HG02588 (cell line): ENCODE measurements at regions not wholly inside any gene's neighbourhood (a gene's known extent, or its start where the extent isn't known, plus 50 kb on each side); places are given as distances from the start of the nearest gene placed in this dataset.
"Not testable (repeated sequence)": the region's sequence is repeated elsewhere in the genome, so short reads cannot be mapped to it uniquely, and the experiment has no call there.

Experiments used
- ATAC-seq: cut with Tn5 transposase; IDR thresholded peaks from one replicate; pipeline ENCODE4 v1.9.1; 2021; ENCODE audit warnings: mild to moderate bottlenecking, moderate library complexity; ENCODE audit not compliant: unreplicated experiment

DNA sequence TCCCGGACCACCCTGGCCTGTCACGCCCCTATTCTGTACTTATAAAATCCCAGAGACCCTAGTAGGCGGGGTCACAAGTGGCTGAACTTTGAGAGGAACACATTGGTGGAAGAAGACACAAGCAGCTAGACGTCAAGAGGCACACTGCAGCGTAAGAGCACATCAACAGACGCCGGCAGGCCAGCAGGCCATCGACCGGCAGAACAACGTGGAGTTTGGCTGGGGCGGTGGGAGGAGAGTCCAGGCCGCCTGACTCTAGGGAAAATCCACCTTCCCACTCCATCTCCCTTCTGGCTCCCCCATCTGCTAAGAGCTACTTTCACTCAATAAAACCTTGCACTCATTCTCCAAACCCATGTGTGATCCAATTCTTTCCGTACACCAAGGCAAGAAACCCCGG is 601.8 kb upstream of the CDH2 start:
- no peak for ATAC-seq

DNA sequence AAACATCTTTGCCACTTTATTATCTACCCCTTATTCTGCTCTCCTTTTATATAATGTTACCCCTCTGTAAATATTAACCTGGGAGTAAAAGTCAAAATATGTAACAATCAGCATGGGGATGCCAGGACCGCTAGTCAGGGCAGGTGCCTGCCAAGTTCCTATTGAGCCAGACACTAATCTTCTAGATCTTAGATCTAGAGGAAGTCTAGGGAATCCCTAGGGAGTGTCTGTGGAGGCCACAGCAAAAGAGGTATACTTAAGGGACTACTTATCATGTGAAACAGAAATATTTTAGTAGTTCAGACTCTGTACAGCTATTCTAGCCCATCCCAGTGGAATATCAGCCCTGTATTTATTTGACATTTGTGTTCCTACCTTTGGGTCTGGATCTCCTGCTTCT is 600.8 kb upstream of the CDH2 start:
- no peak for ATAC-seq

DNA sequence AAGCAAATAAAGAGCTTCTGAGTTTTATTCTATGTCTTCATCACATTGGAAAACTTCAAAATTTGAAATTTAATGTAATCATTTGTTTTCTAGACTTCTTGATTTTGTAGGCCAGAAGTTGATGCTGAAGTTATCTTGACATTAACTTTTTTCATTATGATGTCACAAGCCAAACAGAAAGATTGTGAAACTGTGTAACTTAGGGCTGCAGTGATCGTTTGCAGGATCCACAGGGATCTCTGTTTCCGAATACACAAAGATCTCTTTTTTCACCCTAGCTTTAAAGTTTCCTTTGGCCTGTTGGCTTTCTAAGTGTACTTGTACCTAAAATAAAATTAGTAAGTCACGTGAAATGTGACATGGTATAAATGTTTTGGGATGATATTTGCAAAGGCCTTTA is 594.9 kb upstream of the CDH2 start:
- ATAC-seq = no peak

DNA sequence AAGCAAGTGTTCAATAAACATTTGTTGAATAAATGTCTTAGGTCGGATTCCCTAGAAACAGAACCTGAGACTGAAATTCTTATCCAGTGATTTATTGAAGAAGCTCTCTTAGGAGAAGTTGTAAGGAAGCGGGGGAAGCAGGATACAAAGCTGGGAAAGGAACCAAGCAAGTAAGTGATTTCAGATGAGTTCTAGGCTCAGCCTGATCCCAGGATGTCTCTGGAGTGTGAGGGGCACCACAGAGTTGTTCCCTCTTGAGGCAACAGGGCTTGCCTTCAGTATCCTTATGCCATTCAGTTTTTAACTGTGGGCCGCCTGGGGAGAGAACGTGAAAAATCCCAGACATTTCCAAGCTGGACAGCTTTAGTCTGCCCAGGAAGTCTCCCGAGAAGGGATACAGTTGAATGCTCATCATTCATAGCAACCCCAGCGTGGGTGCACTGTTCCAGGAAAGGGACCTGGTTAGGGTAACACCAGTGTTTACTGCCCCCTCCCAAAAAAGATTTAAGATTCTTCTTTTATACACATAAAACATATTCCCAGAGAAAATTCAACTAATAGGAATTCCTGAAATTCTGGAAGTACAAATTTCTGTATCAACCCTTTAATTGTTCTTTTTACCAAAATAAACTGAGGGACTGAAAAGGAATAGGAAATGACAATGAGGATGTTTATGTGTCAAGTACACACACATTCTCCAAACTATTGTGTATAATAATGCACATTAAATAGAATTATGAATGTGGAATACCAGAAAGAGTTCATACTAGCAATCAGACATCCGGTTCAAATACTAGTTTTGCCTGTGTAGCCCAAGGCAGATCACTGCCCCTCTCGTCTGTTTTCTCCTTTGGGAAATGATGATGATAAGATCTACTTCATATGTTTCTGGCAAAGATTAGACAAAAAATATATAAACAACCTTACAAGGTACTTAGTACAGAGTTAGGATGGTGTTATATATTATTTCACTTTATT is 592.1 kb upstream of the CDH2 start:
- no peak for ATAC-seq

DNA sequence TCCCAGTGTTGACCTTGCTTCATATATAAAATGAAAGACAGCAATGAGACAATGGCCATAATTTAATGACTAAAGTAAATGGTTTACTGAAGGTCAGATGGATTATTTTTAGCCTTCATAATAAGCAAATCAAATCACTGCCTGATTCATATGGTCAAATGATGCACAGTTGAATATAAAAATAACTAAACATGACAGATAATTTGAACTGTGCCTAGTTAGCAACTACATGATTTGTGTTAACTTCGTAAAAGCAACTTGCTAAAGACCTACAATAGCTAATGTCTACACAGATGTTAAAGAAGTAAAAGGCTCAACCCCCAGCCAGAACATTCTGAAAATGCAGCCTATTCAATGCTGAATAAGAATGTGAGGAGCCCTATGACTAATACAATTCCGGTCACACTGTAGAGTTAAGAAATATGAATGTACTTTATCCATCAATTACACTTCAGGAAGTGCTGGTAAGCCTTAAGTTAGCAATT is 590.8 kb upstream of the CDH2 start:
- no peak for ATAC-seq

DNA sequence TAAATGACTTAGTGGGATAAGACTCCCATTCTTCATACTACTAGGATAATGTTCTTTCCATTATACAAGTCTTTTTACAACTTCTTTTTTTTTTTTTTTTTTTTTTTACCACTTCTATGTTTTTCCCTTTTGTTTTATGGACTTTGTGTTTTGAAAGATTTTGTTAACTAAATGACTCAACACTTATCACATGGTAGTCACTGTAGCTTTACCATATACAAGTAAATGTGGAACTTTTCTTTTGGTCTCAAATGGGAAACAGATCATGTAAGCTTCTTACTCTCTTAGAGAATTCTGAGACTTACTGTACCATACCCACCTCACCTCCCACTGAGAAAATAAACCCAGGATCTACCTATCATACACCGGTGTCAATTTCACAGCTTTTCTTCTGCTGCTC is 590.3 kb upstream of the CDH2 start:
- no peak for ATAC-seq

DNA sequence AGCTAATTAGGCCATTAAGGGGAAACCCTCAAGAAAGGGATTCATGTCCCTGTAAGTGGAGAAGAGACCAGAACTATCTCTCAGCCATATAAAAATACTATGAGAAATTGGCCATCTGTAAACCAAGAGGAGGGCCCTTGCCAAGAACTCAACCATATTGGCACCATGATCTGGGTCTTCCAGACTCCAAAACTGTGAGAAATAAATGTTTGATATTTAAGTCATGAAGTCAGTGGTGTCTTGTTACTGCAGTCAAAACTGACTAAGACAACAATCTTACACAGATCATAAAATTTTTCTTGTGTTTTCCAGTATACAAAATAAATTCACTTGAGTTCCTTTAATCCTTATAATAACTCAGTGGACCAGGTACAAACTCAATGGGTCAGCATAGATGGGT is 589.8 kb upstream of the CDH2 start:
- no peak for ATAC-seq

DNA sequence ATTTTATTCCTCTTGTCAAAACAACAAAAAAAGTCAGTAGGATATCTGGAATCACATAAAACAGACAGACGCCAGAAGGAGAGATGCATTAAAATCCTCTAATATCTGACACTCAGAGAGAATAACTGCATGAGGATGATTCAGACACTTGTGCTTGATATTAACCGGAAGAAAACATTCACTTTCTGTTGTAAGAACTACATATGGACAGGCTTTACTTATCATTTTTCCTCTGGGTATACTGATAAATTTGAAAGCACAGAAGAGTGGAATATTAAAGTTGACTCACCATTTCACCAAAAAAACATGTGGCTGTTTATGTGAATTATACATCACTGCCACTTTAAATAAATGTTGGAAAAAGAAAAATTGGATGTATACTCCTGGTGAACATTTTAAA is 589.1 kb upstream of the CDH2 start:
- ATAC-seq = no peak

DNA sequence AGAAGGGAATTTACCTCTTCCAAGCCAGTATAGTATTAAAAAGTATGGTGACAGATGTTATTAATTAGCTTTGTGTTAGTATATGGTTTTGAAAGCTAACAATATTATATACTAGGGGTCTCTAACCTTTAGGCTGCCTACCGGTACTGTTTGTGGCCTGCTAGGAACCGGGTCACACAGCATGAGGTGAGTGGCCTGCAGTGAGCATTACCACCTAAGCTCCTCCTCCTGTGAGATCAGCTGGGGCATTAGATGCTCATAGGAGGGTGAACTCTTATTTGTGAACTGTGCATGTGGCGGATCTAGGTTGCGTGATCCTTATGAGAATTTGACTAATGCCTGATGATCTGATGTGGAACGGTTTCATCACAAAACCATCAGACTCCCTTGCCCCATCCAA is 583.4 kb upstream of the CDH2 start:
- no peak for ATAC-seq

DNA sequence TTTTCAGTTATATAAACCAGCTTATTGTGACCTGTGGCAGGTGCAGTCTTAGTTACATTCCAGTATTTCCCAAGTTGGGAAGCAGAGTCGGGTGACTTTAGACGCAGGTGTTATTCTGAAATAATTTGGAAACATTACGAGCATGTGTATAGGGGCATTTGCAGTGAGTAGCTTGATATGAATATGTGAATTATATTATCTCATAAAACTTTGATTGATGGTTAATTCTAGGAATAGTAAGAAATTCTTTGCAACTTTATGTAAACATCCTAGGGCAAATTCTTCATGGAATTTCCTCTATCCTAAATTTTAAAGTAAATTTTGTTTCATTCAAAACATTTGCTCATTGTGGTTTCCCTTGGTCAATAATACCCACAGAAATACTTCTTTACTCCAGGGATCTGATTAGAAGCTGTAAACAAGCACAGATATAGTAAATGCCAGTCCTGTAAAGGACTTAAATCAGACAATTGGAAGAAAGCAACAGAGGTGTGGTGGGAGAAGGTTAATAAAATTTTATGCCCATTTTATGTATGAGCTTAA is 580.6 kb upstream of the CDH2 start:
- no peak for ATAC-seq

DNA sequence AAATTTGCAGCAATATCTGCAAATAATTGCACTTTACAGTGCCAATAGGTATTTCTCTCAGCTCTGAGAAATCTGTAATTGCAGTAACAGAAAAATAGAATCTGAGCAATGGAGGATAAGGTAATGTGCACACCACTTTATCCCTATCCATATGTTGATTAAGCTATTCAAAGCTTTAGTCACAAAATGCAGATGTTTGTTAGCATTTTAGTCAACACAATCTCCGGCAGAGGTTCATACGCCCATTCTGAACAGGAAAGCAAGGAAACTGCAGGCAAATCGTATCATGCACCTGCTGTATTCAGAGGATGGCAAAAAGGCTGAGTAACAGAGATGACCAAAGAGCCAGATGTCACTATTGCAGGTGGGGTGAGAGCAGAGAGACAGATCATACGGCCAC is 566.2 kb upstream of the CDH2 start:
- ATAC-seq = no peak

DNA sequence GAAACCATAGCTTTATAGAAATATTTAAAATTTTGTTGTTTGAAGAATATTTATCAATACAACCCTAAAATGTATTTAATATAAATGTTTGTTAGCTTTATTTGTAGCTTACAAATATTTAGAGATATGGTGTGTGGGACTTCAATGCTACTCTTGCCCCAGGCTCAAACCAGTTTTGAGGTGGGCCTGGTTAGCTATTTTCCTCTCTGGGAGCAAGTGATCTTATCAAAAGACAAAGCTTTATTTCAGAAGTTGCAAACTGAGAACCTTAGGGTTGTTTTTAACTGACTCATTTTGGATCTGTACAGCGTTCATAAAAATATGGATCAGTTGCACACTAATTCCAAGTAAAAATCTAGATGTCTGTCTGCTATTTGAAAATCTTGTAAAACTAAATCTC is 563.6 kb upstream of the CDH2 start:
- no peak for ATAC-seq

DNA sequence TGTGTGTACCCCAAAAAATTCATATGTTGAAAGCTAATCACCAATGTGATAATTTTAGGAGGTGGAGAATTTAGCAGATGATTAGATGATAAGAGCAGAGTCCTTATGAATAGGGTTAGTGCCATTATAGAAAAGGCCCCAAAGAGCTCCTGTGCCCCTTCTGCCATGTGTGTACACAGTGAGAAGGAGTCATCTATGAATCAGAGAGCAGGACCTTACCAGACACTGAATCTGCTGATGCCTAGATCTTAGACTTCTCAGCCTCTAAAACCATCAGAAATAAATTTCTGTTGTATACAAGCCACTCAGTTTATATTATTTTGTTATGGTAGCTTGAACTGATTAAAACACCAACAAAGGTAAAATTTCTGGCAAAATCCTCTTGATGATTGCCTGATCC is 560.0 kb upstream of the CDH2 start:
- no peak for ATAC-seq

DNA sequence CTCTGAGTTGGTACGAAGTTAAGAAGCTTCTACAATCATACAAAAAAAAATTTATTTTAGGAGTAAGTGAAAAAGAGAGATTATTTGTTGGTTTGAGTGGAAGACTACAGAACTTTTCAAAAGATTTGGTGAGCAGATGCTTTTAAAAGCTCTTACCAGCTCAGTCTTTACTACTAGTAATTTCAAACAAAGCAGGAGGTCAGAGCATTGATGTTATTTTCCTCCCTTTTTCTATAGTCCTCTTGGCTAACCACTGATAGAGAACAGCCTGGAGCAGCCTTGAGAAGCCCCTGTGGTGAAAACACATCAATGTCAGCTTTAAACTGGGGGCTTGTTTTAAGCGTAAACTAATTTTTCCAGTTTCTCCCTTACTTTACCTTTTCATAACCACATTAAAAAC is 559.3 kb upstream of the CDH2 start:
- no peak for ATAC-seq

DNA sequence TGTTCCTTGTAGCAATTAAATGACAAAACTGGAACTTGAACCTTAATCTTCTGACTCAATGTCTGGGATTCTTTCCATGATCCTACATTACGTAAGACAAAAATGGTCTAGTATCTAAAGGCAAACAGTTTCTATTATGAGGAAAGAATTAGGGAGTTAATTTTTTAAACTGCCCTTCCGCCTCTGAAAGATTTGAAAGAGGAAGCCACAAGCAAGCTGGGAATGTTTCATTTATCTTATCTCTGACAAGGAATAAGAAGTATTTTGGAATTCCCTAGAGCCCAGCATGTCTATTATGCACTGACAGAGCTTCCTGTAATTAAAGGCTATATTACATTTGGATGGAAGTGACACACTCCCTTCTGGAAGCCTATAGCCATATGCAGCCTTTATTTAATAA is 558.8 kb upstream of the CDH2 start:
- ATAC-seq = no peak

DNA sequence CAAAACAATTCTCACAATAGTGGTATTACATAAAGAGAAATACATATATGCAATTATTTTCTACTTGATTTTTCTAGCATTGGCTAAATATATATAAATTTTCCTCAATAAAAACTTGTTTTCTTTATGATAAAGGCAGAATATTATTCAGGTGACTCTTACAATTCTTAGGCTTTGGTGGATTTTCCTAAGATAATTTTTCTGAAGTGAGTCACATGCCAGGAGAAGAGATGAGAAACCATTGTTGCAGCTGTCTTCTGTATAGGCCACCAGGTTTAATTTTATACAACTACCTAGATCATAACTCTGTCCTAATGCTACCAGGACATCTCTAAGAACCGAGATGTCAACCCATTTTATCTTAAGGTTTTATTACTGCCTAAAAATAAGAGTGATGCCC is 552.4 kb upstream of the CDH2 start:
- ATAC-seq = no peak

DNA sequence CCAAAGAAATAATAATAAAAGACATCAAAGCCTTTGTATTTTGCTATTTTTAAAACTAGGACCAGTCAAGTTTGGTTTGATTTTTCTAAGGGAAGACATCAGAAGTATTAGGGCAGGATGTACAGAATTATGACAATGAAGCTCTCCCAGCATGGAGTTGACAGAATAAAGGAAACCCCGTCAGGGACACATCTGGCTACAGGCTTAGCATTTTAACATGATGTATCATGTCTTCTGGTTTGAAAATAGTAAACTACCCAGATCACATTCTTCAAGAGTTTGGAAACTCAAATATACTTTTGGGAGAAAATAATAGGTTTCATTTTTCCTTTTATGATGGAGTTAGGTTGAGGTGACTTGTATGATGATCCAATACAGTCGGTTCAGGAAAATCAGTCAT is 552.0 kb upstream of the CDH2 start:
- no peak for ATAC-seq

DNA sequence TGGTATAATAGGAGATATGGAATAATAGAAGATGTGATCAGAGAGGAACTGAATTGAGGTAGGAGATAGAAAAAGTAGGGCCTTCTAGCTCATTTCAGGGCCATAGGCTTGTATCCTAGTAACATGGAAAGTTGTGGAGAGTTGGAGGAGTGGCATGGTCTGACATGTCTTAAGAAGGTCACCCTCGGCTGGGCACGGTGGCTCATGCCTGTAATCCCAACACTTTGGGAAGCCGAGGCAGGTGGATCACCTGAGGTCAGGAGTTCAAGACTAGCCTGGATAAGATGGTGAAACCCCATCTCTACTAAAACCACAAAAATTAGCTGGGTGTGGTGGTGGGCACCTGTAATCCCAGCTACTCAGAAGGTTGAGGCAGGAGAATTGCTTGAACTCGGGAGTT is 550.3 kb upstream of the CDH2 start:
- not testable (repeated sequence) for ATAC-seq

DNA sequence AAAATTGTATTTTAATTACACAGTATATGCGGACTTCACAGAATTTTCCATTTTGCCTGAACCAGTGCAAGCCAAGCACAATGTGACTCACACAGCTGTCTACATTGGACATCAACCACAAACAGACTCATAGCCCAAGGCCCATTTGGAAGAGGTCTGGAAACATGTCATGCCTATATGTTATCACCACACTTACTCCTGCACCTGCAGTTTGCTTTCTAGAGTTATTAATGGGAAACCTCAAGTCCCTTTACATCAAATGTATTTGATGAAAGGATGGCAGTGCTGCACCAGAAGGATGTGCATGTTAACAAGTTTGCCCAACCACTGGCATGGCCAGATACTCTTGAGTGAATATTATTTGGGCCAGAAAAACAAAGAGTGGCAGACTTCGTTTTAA is 548.9 kb upstream of the CDH2 start:
- ATAC-seq = no peak

DNA sequence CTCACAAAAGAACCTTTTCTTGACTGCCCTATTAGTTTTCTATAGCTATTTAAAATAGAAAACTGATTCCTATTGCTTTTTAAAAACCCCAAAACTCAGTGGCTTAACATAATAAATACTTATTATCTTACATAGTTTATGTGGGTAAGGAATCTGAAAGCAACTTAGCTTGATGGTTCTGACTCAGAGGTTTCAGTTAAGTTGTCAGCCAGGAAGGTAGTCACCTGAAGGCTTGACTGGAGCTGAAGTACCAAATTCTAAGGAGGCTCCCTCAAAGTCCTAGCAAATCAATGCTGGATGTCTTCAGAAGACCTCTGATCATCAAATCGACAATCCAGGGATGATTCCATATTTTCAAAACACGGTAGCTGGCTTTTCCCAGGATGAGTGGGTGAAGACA is 546.6 kb upstream of the CDH2 start:
- no peak for ATAC-seq

DNA sequence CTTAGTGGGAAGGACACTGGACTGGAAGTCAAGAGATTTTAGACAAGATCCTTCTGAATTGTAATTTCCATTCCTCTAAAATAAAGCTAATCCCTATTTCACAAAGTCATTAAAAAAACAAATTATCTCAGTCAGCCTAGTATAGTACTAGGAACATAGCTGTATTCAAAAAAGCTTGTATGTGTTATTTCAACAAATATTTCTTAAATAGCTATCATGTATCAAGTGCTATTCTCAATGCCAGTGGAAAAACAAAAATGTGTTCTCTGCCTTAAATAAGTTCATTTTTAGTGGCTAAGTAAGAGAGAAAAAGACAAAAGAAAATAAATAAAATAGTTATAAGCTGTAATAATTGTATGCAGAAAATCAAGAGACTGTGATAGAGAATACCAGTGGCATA is 541.8 kb upstream of the CDH2 start:
- no peak for ATAC-seq

DNA sequence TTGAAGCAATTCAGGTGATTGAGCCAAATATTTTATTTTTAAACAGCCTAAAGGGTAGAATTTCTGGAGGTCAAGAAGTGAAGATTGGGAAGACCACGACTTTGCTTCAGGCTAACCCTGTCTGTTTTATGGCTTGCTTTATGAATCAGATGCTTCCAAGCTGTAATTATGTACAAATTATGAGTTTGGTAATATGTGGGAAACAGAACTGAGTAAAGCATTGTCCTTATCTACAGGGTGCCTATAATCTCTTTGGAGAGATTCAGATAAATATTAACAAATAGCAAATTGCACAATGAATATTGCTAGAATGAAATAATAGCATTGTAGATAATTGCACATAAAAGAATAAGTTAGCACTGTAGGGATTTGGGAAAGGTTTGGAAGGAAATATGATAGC is 539.4 kb upstream of the CDH2 start:
- ATAC-seq = no peak

DNA sequence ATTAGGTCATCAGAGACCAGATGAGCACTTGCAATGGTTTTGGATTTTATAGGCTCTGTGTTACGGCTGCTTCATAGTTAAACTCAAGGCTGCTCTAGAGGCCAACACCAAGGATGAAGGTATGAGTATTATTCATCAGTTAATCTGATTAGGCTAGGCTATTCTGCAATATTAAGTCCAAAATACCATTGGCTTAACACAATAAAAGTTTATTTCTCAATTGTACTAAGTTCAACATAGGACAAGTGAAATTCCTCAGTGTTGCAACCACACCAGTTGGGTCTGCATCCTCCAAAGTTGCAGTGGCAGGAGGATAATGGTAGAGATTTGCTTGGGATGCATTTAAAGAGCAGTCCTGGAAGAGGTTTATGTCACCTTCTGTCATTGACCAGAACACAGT is 538.3 kb upstream of the CDH2 start:
- ATAC-seq = no peak
